OCI-LY3 (cell line): ENCODE measurements at regions not wholly inside any gene's neighbourhood (a gene's known extent, or its start where the extent isn't known, plus 50 kb on each side); places are given as distances from the start of the nearest gene placed in this dataset.

Source experiments
- CTCF ChIP-seq: fragments of 200-600, 300-600 bp; sonication (generic); IDR thresholded peaks from 2 replicates; pipeline ENCODE4 v1.5.1; 2014; ENCODE audit warnings: antibody characterized with exemption, low read length, low read depth
- EZH2phosphoT487 ChIP-seq: fragments of 200-600 bp; shearing (Covaris generic); IDR thresholded peaks from 2 replicates; pipeline ENCODE4 v1.6.1; 2018; ENCODE audit warnings: antibody characterized with exemption, mixed run types, low read depth

GRCh38 chr4:133594390-133595207 is 445.5 kb downstream of the PCDH10 start:
- no peak for TF ChIP-seq CTCF
- no peak for TF ChIP-seq EZH2phosphoT487
